ENCODE measurements at regions not wholly inside any gene's neighbourhood (a gene's known extent, or its start where the extent isn't known, plus 50 kb on each side); places are given as distances from the start of the nearest gene placed in this dataset.

GRCh38 chr4:153087671-153088194, 116.5 kb upstream of the TRIM2 start (continued):
- TF ChIP-seq CTCF (IDR thresholded peaks at IDR 0.05; ENCODE audit: low read depth, low read length, missing input control): no peak
- no peak for TF ChIP-seq SP1 (IDR thresholded peaks at IDR 0.05)
- no peak for TF ChIP-seq TAF1 (conservative IDR thresholded peaks at IDR 0.05)
- no peak for TF ChIP-seq HNF4G (IDR thresholded peaks at IDR 0.05)
- TF ChIP-seq GABPA (IDR thresholded peaks at IDR 0.05 in 1 of 2, conservative IDR thresholded peaks at IDR 0.05 in 1 of 2): no peak
- no peak for TF ChIP-seq MAX (IDR thresholded peaks at IDR 0.05)
- no peak for TF ChIP-seq JUND (IDR thresholded peaks at IDR 0.05)
- TF ChIP-seq HNF4A (conservative IDR thresholded peaks at IDR 0.05): no peak
- no peak for TF ChIP-seq EGR1 (IDR thresholded peaks at IDR 0.05; ENCODE audit: low read depth in 2 of 2)
- no peak for TF ChIP-seq RAD21 (IDR thresholded peaks at IDR 0.05)

- Histone ChIP-seq H3K4me3 (ENCODE audit: low read depth in 1 of 3, low read length in 3 of 3) (no peak overlapping the region), H3K36me3 (ENCODE audit: control insufficient read depth in 4 of 4, insufficient read depth in 3 of 4, low read depth in 1 of 4, low read length in 3 of 4) (no peaks in the 10 kb centered on the region), H3K9me3 (ENCODE audit: control insufficient read depth in 4 of 4, low read length in 3 of 4) (no peaks in the 10 kb centered on the region), H3K9ac (ENCODE audit: low read depth in 1 of 2, low read length in 2 of 2) (no peak overlapping the region), H3K4me1 (ENCODE audit: control insufficient read depth in 4 of 4, insufficient read depth in 4 of 4, low read length in 3 of 4) (peaks cover 0 to 5% (median 0%) of the 10 kb centered on the region in 4 donors), H3K27me3 (ENCODE audit: control insufficient read depth in 4 of 4, insufficient read depth in 4 of 4, low read length in 3 of 4) (no peaks in the 10 kb centered on the region), H3K27ac (ENCODE audit: low read depth in 1 of 2, low read length in 2 of 2) (no peak overlapping the region)
- WGBS: 89% methylated on average over 7 of the region's 7 CpGs
- TF ChIP-seq FOXA2 (IDR thresholded peaks at IDR 0.05) (no peak), RAD21 (IDR thresholded peaks at IDR 0.05) (no peak), HNF4A (conservative IDR thresholded peaks at IDR 0.05) (no peak)
- DNase-seq (ENCODE audit: low spot score): no peak
These were observed 114.5 kb upstream of the TRIM2 start for GRCh38 chr4:153089742-153090141.

GRCh38 chr4:153090181-153090580, 114.1 kb upstream of the TRIM2 start:
- H3K4me3 ChIP-seq (ENCODE audit: low read depth in 1 of 3, low read length in 3 of 3): no peak overlapping the region

More at GRCh38 chr4:153090181-153090580, 114.1 kb upstream of the TRIM2 start:
- Histone ChIP-seq H3K27ac (ENCODE audit: low read depth in 1 of 2, low read length in 2 of 2) (no peak overlapping the region), H3K4me1 (ENCODE audit: control insufficient read depth in 4 of 4, insufficient read depth in 4 of 4, low read length in 3 of 4) (peaks cover 0 to 2% (median 0%) of the 10 kb centered on the region in 4 donors), H3K9me3 (ENCODE audit: control insufficient read depth in 4 of 4, low read length in 3 of 4) (no peaks in the 10 kb centered on the region), H3K27me3 (ENCODE audit: control insufficient read depth in 4 of 4, insufficient read depth in 4 of 4, low read length in 3 of 4) (no peaks in the 10 kb centered on the region), H3K9ac (ENCODE audit: low read depth in 1 of 2, low read length in 2 of 2) (no peak overlapping the region), H3K36me3 (ENCODE audit: control insufficient read depth in 4 of 4, insufficient read depth in 3 of 4, low read depth in 1 of 4, low read length in 3 of 4) (no peaks in the 10 kb centered on the region)
- no peak for DNase-seq (ENCODE audit: low spot score)
- WGBS: 78% methylated on average over 2 of the region's 2 CpGs
- TF ChIP-seq MAX (IDR thresholded peaks at IDR 0.05) (no peak), CTCF (IDR thresholded peaks at IDR 0.05; ENCODE audit: low read depth, low read length, missing input control) (no peak), ZBTB33 (IDR thresholded peaks at IDR 0.05) (no peak), EGR1 (IDR thresholded peaks at IDR 0.05; ENCODE audit: low read depth in 2 of 2) (no peak), FOXA2 (IDR thresholded peaks at IDR 0.05) (no peak), JUND (IDR thresholded peaks at IDR 0.05) (no peak), TAF1 (conservative IDR thresholded peaks at IDR 0.05) (no peak), SP1 (IDR thresholded peaks at IDR 0.05) (no peak), FOXA1 (IDR thresholded peaks at IDR 0.05) (no peak)
